IMR-90 (cell line): ENCODE measurements at regions not wholly inside any gene's neighbourhood (a gene's known extent, or its start where the extent isn't known, plus 50 kb on each side); places are given as distances from the start of the nearest gene placed in this dataset.

Experiments
- ATAC-seq: fragments of 200-7000 bp; cut with Tn5 transposase; 2 replicates; pipeline ENCODE4 v1.9.1; 2020; ENCODE audit warnings: low read depth, mild to moderate bottlenecking, moderate library complexity
- BruUV-seq: library from RNA; stranded (reverse); fragments of 400-500 nt; replicated peaks from 2 replicates; lab custom pipeline; 2021; lab: Mats Ljungman, UMichigan
- CTCF ChIA-PET: fragments of 300-600 bp; formaldehyde crosslinking; extraction: SDS; loops from one replicate; lab custom pipeline; 2021; ENCODE audit warnings: antibody characterized with exemption; lab: Yijun Ruan, JAX
- POLR2A ChIA-PET: fragments of 300-600 bp; sonication (Branson Sonifier 250); formaldehyde crosslinking; loops from one replicate; lab custom pipeline; 2022; ENCODE audit warnings: antibody characterized with exemption; ENCODE audit not compliant: unreplicated experiment; lab: Charles Lee
- DNase-seq: peaks from one replicate; pipeline ENCODE4 v3.0.0; 2013
- H2AFZ ChIP-seq: replicated peaks from 2 replicates; pipeline ENCODE3; 2013; ENCODE audit warnings: low read length, mild to moderate bottlenecking; ENCODE audit not compliant: poor library complexity
- H2AK5ac ChIP-seq: 2 replicates; pipeline ENCODE4 v1.6.1; 2013; ENCODE audit warnings: low read depth, low read length, inconsistent platforms
- H2AK9ac ChIP-seq: replicated peaks from 2 replicates; pipeline ENCODE3; 2013; ENCODE audit warnings: mild to moderate bottlenecking, low read depth, low read length, moderate library complexity; ENCODE audit not compliant: poor library complexity
- H2BK120ac ChIP-seq: 2 replicates; pipeline ENCODE4 v1.6.1; 2013; ENCODE audit warnings: low read depth, low read length, inconsistent platforms
- H2BK15ac ChIP-seq: 3 replicates; pipeline ENCODE4 v1.6.1; 2013; ENCODE audit warnings: low read depth, low read length, inconsistent platforms
- H2BK20ac ChIP-seq: 2 replicates; pipeline ENCODE4 v1.6.1; 2013; ENCODE audit warnings: low read depth, mild to moderate bottlenecking, inconsistent platforms, low read length, moderate library complexity
- H2BK5ac ChIP-seq: 2 replicates; pipeline ENCODE4 v1.6.1; 2013; ENCODE audit warnings: mild to moderate bottlenecking, low read depth, low read length, inconsistent platforms; ENCODE audit not compliant: poor library complexity, severe bottlenecking
- H3K14ac ChIP-seq: replicated peaks from 2 replicates; pipeline ENCODE4 v1.6.1; 2013; ENCODE audit warnings: low read depth, low read length, inconsistent platforms
- H3K18ac ChIP-seq: 2 replicates; pipeline ENCODE4 v1.6.1; 2013; ENCODE audit warnings: low read depth, low read length, control low read depth
- H3K23ac ChIP-seq: 2 replicates; pipeline ENCODE4 v1.6.1; 2013; ENCODE audit warnings: low read depth, low read length, inconsistent platforms
- H3K27ac ChIP-seq: 2 replicates; pipeline ENCODE4 v1.5.1; 2013; ENCODE audit warnings: mild to moderate bottlenecking, control low read depth, low read length; ENCODE audit not compliant: insufficient read depth
- H3K27me3 ChIP-seq: 2 replicates; pipeline ENCODE4 v1.6.1; 2013; ENCODE audit warnings: low read length; ENCODE audit not compliant: control insufficient read depth, insufficient read depth
- H3K36me3 ChIP-seq: 2 replicates; pipeline ENCODE4 v1.6.1; 2013; ENCODE audit warnings: low read length, mixed read lengths; ENCODE audit not compliant: control insufficient read depth, insufficient read depth
- H3K4ac ChIP-seq: 2 replicates; pipeline ENCODE4 v1.6.1; 2013; ENCODE audit warnings: low read depth, low read length, inconsistent platforms
- H3K4me1 ChIP-seq: 2 replicates; pipeline ENCODE4 v1.6.1; 2013; ENCODE audit warnings: low read length, mixed read lengths; ENCODE audit not compliant: control insufficient read depth, insufficient read depth
- H3K4me2 ChIP-seq: 2 replicates; pipeline ENCODE4 v1.6.1; 2013; ENCODE audit warnings: low read depth, mild to moderate bottlenecking, control low read depth, low read length, moderate library complexity
- H3K4me3 ChIP-seq: 2 replicates; pipeline ENCODE4 v1.5.1; 2013; ENCODE audit warnings: low read depth, mild to moderate bottlenecking, control low read depth, low read length, moderate library complexity; ENCODE audit not compliant: insufficient read depth
- H3K56ac ChIP-seq: 2 replicates; pipeline ENCODE4 v1.6.1; 2013; ENCODE audit warnings: low read length, inconsistent platforms; ENCODE audit not compliant: insufficient read depth; ENCODE audit errors: extremely low read depth
- H3K79me1 ChIP-seq, 2 experiments: 2 replicates each; pipeline ENCODE4 v1.6.1; 2013; ENCODE audit warnings: low read length in 2 of 2, inconsistent platforms in 1 of 2, low read depth in 1 of 2
- H3K9ac ChIP-seq: 2 replicates; pipeline ENCODE4 v1.6.1; 2013; ENCODE audit warnings: low read depth, low read length, control low read depth
- H3K9me1 ChIP-seq: 2 replicates; pipeline ENCODE4 v1.6.1; 2013; ENCODE audit warnings: low read length, inconsistent platforms; ENCODE audit not compliant: insufficient read depth
- H3K9me3 ChIP-seq: 2 replicates; pipeline ENCODE4 v1.6.1; 2013; ENCODE audit warnings: low read length; ENCODE audit not compliant: control insufficient read depth, insufficient read depth
- H4K20me1 ChIP-seq: 2 replicates; pipeline ENCODE4 v1.6.1; 2013; ENCODE audit warnings: low read length, inconsistent platforms; ENCODE audit not compliant: insufficient read depth
- H4K5ac ChIP-seq: 2 replicates; pipeline ENCODE4 v1.6.1; 2013; ENCODE audit warnings: mild to moderate bottlenecking, low read depth, low read length, control low read depth
- H4K8ac ChIP-seq, 2 experiments: 2 replicates each; pipeline ENCODE4 v1.6.1; 2013; ENCODE audit warnings: low read depth in 2 of 2, low read length in 2 of 2, control low read depth in 1 of 2, inconsistent platforms in 1 of 2
- H4K91ac ChIP-seq: 2 replicates; pipeline ENCODE4 v1.6.1; 2013; ENCODE audit warnings: low read depth, low read length, inconsistent platforms; ENCODE audit not compliant: insufficient read depth
- MAFK ChIP-seq: IDR thresholded peaks from 2 replicates; pipeline ENCODE4 v1.6.1; 2012; ENCODE audit warnings: low read depth, low read length, improper control_type of control experiment
- WGBS, 2 experiments: methylation state at CpG; one replicate each; pipeline versions ENCODE4 v1.1.5 to v1.1.7; 2013; ENCODE audit warnings: missing lambda C conversion rate in 2 of 2; ENCODE audit not compliant: insufficient read length in 1 of 2; ENCODE audit errors: extremely low coverage in 2 of 2; 5-methylcytosine and 5-hydroxymethylcytosine counted together
- dilution Hi-C: fragments of 300-500 bp; cut with HindIII; formaldehyde crosslinking; loops from one replicate; pipeline ENCODE4 v1.14.3; 2018; ENCODE audit warnings: low sequenced_read_pairs; ENCODE audit not compliant: unreplicated experiment
- in situ Hi-C: fragments of 300-500 bp; cut with MboI; formaldehyde crosslinking; loops from 3 replicates; pipeline ENCODE4 v1.14.3; 2019; ENCODE audit warnings: low sequenced_read_pairs, inconsistent platforms, mixed read lengths
- intact Hi-C: fragments of 100-400 bp; cut with micrococcal nuclease; formaldehyde crosslinking; loops from 2 replicates; pipeline ENCODE4 v1.10.0; 2022
- TF ChIP-seq, protein P1 (sequence below): fragments of 150-350 bp; IDR thresholded peaks from 2 replicates; pipeline ENCODE4 v1.6.1; 2016; ENCODE audit warnings: low read depth, mild to moderate bottlenecking, low read length, moderate library complexity, borderline replicate concordance
- TF ChIP-seq, protein P2 (sequence below): fragments of 150-350 bp; IDR thresholded peaks from 2 replicates; pipeline ENCODE4 v1.6.1; 2017; ENCODE audit warnings: mild to moderate bottlenecking, antibody characterized with exemption, low read length, low read depth

- DNase-seq (no peak), ATAC-seq (no peak)
- no peak overlapping the region for H3K56ac ChIP-seq
- in situ Hi-C loops (no loop called here), dilution Hi-C loops (no loop called here), intact Hi-C loops (no loop called here)
- no peaks in the 10 kb centered on the region for H3K79me1 ChIP-seq
- H3K36me3 ChIP-seq, result no peaks in the 10 kb centered on the region
- no peak overlapping the region for H4K91ac ChIP-seq
- TF ChIP-seq, protein P1, sequence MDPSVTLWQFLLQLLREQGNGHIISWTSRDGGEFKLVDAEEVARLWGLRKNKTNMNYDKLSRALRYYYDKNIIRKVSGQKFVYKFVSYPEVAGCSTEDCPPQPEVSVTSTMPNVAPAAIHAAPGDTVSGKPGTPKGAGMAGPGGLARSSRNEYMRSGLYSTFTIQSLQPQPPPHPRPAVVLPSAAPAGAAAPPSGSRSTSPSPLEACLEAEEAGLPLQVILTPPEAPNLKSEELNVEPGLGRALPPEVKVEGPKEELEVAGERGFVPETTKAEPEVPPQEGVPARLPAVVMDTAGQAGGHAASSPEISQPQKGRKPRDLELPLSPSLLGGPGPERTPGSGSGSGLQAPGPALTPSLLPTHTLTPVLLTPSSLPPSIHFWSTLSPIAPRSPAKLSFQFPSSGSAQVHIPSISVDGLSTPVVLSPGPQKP, result no peak
- TF ChIP-seq, protein P2, sequence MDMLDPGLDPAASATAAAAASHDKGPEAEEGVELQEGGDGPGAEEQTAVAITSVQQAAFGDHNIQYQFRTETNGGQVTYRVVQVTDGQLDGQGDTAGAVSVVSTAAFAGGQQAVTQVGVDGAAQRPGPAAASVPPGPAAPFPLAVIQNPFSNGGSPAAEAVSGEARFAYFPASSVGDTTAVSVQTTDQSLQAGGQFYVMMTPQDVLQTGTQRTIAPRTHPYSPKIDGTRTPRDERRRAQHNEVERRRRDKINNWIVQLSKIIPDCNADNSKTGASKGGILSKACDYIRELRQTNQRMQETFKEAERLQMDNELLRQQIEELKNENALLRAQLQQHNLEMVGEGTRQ, result no peak
- no peak for TF ChIP-seq MAFK
- H2AK5ac ChIP-seq, result peak overlapping the region; percentile 28
- no peaks in the 10 kb centered on the region for H4K20me1 ChIP-seq
- H3K9me3 ChIP-seq, result no peaks in the 10 kb centered on the region; the same call in 1 of the 2 replicates
- H3K27me3 ChIP-seq, result no peaks in the 10 kb centered on the region
- no peak overlapping the region for H3K27ac ChIP-seq
- POLR2A ChIA-PET, result no interaction called here
- H3K4me3 ChIP-seq, result no peak overlapping the region
- CTCF ChIA-PET, result interaction anchor here (0.9 kb wide), 1 partner anchor 8 kb away, joined by 3 read pairs; no protein-coding TSS in a partner anchor
- peak overlapping the region; percentile 5; the same call in 1 of the 2 replicates for H4K5ac ChIP-seq
- peak overlapping the region; percentile 4; the same call in 1 of the 2 replicates for H3K4ac ChIP-seq
- peak overlapping the region; percentile 58 for H2AFZ ChIP-seq
- no peak overlapping the region for H2BK15ac ChIP-seq
- 0 out of 4 replicates have a peak overlapping the region, but pooled peaks of 1 of the 2 experiments have one; percentile 2 for H4K8ac ChIP-seq
- H2BK120ac ChIP-seq, result peak overlapping the region; percentile 40
- H2BK20ac ChIP-seq, result peak overlapping the region; percentile 14; the same call in 1 of the 2 replicates
- H2AK9ac ChIP-seq, result peak overlapping the region; percentile 81
- no peak overlapping the region for H3K4me2 ChIP-seq
- no peak overlapping the region for H3K14ac ChIP-seq
- WGBS, 2 experiments, result no CpG with 5 or more reads among the region's 7 CpGs
- H3K9ac ChIP-seq, result no peak overlapping the region
- BruUV-seq, result no TSS peak
- peaks cover 14% of the 10 kb centered on the region for H3K4me1 ChIP-seq
- peak overlapping the region; percentile 14; the same call in 1 of the 2 replicates for H3K18ac ChIP-seq
- H3K9me1 ChIP-seq, result peaks cover 35% of the 10 kb centered on the region
- H3K23ac ChIP-seq, result no peak overlapping the region
- peak overlapping the region; percentile 4 for H2BK5ac ChIP-seq
Measured at GRCh38 chr10:110416776-110417711, 80.7 kb upstream of the DUSP5 start.
